NT2/D1 (cell line): ENCODE measurements at regions not wholly inside any gene's neighbourhood (a gene's known extent, or its start where the extent isn't known, plus 50 kb on each side); places are given as distances from the start of the nearest gene placed in this dataset.

ENCODE experiments used
- SUZ12 ChIP-seq: IDR thresholded peaks from 2 replicates; pipeline ENCODE4 v1.6.1; 2011; ENCODE audit not compliant: insufficient read length, insufficient read depth; ENCODE audit errors: extremely low read depth
- YY1 ChIP-seq: IDR thresholded peaks from 2 replicates; pipeline ENCODE4 v1.6.1; 2011; ENCODE audit not compliant: insufficient read length, insufficient read depth
- ZNF274 ChIP-seq: IDR thresholded peaks from 2 replicates; pipeline ENCODE4 v1.6.1; 2011; ENCODE audit warnings: mild to moderate bottlenecking, low read depth, low read length

DNA sequence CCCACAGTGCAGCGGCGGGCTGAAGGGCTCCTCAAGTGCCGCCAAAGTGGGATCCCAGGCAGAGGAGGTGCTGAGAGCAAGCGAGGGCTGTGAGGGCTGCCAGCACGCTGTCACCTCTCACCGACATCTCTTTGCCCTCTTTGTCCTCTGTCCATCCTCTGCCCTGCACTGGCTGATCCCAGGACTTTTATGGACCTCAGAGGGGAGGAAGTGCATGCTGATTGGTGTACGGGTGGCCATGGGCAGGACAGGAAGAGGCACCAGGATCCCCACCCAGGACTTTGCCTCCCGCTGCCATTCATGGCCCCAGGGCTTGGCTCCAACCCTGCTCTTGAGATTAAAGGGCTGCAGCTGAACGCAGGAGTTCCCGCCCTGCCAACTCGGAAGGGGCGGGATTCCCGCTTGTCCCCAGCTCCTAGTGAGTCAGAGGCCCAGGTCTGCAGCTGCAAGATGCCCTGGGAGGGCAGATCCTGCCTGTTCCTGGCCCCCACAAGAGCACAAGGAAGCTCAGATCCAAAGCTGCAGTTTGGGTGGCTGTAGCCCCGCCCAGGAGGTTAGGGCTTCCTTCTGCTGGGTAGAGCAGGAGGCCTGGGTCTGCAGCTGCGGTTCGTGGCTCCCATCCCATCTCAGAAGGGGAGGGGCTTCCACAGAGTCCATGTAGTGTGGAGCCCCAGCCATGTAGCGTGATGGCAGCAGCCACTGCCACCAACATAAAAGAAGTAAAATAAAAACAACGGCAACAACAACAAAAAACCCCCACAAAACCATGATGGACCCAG lies 1716.7 kb downstream of the SLITRK1 start:
- TF ChIP-seq SUZ12 (no peak), YY1 (no peak), ZNF274 (no peak)
